GM12873 (cell line): ENCODE measurements at regions not wholly inside any gene's neighbourhood (a gene's known extent, or its start where the extent isn't known, plus 50 kb on each side); places are given as distances from the start of the nearest gene placed in this dataset.

Experiments used
- CTCF ChIP-seq: IDR thresholded peaks from 2 replicates; pipeline ENCODE4 v1.5.1; 2012; ENCODE audit warnings: low read depth, mild to moderate bottlenecking, moderate library complexity, low read length, control low read depth; ENCODE audit not compliant: insufficient read depth; ENCODE audit errors: missing control alignments

GRCh38 chr13:75196147-75196837, 285.7 kb downstream of the TBC1D4 start:
- TF ChIP-seq CTCF = no peak

DNA sequence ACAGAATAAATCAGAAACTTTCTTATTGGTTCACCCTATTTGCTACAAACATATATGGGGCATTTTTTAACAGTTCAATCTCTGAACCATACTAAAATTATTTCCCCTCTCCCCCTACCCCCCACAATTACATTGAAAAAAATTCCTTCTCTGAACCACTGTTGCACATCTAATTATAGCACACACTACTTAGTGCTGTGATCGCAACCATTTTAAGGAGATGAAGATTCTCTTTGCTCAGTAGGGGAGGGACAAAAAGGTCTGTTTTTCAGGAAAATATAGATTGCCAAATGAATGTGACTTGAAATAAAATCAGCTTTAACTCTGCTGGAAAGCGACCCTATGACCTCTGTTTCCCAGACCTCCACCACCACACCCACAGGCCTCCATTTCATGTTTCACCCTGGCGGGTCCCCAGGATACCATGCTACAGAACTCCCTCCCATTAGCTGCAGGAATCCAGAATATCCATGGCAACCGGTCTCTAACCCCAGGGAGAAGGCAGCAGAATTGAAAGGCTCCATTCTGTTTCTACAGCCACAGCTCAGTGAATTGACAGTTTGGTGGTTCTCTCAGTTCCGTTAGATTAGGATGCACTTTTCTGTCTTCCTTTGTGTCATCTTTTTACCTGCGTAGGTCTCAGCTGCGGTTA, 286.3 kb downstream of the TBC1D4 start:
- TF ChIP-seq CTCF = no peak

GRCh38 chr13:75194717-75195462, 287.1 kb downstream of the TBC1D4 start:
- no peak for TF ChIP-seq CTCF

DNA sequence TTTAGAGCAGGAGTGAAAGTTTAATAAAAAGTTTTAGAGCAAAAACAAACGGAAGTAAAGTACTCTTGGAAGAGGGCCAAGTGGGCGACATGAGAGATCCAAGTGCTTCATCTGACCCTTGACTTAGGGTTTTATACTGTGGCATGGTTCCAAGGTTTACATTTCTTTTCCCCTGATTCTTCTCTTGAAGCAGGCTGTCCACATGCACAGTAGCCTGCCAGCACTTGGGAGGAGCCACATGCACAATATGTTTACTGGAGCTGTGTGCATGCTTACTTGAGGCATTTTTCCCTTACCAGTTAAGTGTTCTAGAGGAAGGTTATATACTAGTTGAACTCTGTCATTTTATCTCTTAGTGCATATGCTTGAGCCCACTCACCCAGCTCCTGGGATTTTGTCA, 295.6 kb downstream of the TBC1D4 start:
- TF ChIP-seq CTCF = no peak

- TF ChIP-seq CTCF = no peak
Observed at GRCh38 chr13:75181906-75182305, 300.1 kb downstream of the TBC1D4 start.

DNA sequence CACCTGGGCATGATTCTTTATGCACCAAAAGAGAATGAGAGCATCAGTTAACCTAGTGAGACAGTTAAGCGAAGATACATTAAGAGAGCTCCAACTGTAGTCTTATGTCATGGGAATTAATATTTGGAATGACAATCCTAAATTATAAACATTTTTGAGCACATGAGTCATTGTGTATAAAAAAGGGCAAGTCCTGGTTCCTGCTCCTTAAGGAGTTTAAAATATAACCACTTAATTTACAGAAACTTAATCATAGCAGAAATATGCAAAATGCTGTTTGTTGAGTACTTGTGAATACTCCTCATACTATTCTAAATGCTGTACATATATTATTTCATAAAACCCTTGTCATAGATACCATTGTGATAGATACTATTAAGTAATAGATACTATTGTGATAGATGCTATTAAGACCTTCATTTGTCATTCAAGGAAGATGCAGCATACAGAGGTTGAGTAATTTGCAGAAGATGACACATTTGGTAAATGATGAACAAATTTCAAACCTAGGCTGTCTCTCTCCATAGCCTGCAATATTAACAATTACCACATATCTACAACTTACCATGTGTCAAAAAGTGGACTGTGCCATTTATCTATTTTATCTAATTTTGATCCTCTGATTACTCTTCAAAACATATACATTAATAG, 301.0 kb downstream of the TBC1D4 start:
- no peak for TF ChIP-seq CTCF

- TF ChIP-seq CTCF = no peak
Observed at GRCh38 chr13:75178436-75178835, 303.5 kb downstream of the TBC1D4 start.
